ENCODE measurements at regions not wholly inside any gene's neighbourhood (a gene's known extent, or its start where the extent isn't known, plus 50 kb on each side); places are given as distances from the start of the nearest gene placed in this dataset.
"Not testable (repeated sequence)": the region's sequence is repeated elsewhere in the genome, so short reads cannot be mapped to it uniquely, and the experiment has no call there.

DNA sequence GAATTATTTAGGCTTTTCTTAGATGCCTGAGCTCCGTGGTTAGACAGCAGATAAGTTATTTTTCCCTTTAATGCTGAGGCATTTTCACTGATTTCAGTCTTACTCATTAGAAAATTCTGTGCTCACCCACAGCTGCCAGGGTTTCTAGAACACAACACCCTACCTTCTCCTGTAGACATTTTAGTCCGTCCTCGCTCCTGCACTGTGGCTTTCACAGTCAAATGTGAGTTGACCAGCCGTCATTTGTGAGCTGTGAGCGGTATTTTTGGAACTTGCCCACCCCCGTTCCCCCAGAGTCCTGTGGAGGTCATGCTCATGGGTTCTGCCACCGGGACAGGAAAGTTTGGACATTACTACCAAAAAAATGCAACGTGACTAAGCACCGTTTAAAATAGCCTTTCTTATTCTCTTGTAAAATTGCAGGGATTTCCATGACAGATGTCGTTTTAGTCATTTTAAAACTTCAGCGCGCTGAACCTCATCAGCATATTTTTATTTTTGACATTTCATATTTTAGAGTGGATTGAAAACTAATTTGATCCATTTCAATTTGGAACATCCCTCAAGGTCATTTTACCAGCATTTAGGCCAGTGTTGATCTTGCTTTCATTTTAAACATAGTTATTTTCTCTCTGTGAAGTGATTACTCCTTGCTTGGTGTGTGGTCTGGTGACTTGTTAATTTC, 249.6 kb upstream of the PLGLB2 start:
- not testable (repeated sequence) for TF ChIP-seq NFE2 (CRISPR knock-in tag; IDR thresholded peaks at IDR 0.05); SRSF9 (IDR thresholded peaks at IDR 0.05; ENCODE audit: borderline replicate concordance, insufficient read depth, low read depth, low read length, poor library complexity, severe bottlenecking); ZNF207 (IDR thresholded peaks at IDR 0.05; ENCODE audit: borderline replicate concordance); ZNF724P (CRISPR knock-in tag; IDR thresholded peaks at IDR 0.05; ENCODE audit: borderline replicate concordance); IKZF1 (IDR thresholded peaks at IDR 0.05); ZNF432 (CRISPR knock-in tag; IDR thresholded peaks at IDR 0.05; ENCODE audit: borderline replicate concordance)
